ENCODE measurements at regions not wholly inside any gene's neighbourhood (a gene's known extent, or its start where the extent isn't known, plus 50 kb on each side); places are given as distances from the start of the nearest gene placed in this dataset.

DNA sequence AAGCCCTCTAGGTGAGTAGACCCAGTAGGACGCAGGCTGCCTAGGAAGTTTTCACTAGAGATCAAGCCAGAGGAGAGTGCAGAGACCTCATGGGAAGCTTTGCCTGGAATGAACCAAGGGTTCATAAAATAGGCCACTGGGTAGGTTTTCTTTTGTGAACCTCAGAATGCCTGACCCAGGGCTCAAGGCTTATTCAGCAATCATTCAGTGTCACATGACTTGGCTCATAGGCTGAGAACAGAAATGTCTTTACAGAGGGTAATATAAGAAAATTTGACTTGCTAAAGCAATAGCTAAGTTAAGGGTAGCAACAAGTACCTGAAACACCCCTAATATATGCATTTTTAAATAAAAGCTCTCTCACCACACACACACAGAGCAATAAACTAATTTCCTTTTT, 132.6 kb downstream of the RAB38 start:
- no peak for TF ChIP-seq SUZ12 (IDR thresholded peaks at IDR 0.05; ENCODE audit: extremely low read depth, insufficient read depth, insufficient read length)
- no peak for TF ChIP-seq YY1 (IDR thresholded peaks at IDR 0.05; ENCODE audit: insufficient read depth, insufficient read length)
- no peak for TF ChIP-seq ZNF274 (IDR thresholded peaks at IDR 0.05; ENCODE audit: low read depth, low read length)
